IMR-90 (cell line): ENCODE measurements at regions not wholly inside any gene's neighbourhood (a gene's known extent, or its start where the extent isn't known, plus 50 kb on each side); places are given as distances from the start of the nearest gene placed in this dataset.

Experiments used
- BHLHE40 ChIP-seq: fragments of 150-350 bp; IDR thresholded peaks from 2 replicates; pipeline ENCODE4 v1.6.1; 2016; ENCODE audit warnings: mild to moderate bottlenecking, low read depth, low read length
- CEBPB ChIP-seq: IDR thresholded peaks from 2 replicates; pipeline ENCODE4 v1.6.1; 2012; ENCODE audit warnings: low read depth, low read length, improper control_type of control experiment
- CHD1 ChIP-seq: IDR thresholded peaks from 2 replicates; pipeline ENCODE4 v1.6.1; 2012; ENCODE audit warnings: low read depth, low read length, improper control_type of control experiment
- MAFK ChIP-seq: IDR thresholded peaks from 2 replicates; pipeline ENCODE4 v1.6.1; 2012; ENCODE audit warnings: low read depth, low read length, improper control_type of control experiment
- MAZ ChIP-seq: IDR thresholded peaks from 2 replicates; pipeline ENCODE4 v1.6.1; 2012; ENCODE audit warnings: low read depth, mild to moderate bottlenecking, low read length, improper control_type of control experiment, moderate library complexity, borderline replicate concordance
- POLR2A ChIP-seq: IDR thresholded peaks from 2 replicates; pipeline ENCODE4 v1.6.1; 2012; ENCODE audit warnings: mild to moderate bottlenecking, low read depth, low read length
- RAD21 ChIP-seq: IDR thresholded peaks from 2 replicates; pipeline ENCODE4 v1.6.1; 2012; ENCODE audit warnings: low read length, improper control_type of control experiment
- RCOR1 ChIP-seq: IDR thresholded peaks from 2 replicates; pipeline ENCODE4 v1.6.1; 2012; ENCODE audit warnings: mild to moderate bottlenecking, low read length, improper control_type of control experiment; ENCODE audit not compliant: insufficient replicate concordance
- SMC3 ChIP-seq: fragments of 150-350 bp; IDR thresholded peaks from 2 replicates; pipeline ENCODE4 v1.6.1; 2016; ENCODE audit warnings: low read depth, mild to moderate bottlenecking, antibody characterized with exemption, low read length, moderate library complexity
- TF ChIP-seq, protein P1 (sequence below): conservative IDR thresholded peaks from 2 replicates; pipeline ENCODE4 v1.5.1; 2012; ENCODE audit warnings: mild to moderate bottlenecking, low read depth, low read length, improper control_type of control experiment
- TF ChIP-seq, protein P2 (sequence below): fragments of 150-350 bp; IDR thresholded peaks from 2 replicates; pipeline ENCODE4 v1.6.1; 2016; ENCODE audit warnings: low read depth, mild to moderate bottlenecking, low read length, moderate library complexity, borderline replicate concordance
- TF ChIP-seq, protein P3 (sequence below): fragments of 150-350 bp; IDR thresholded peaks from 2 replicates; pipeline ENCODE4 v1.6.1; 2017; ENCODE audit warnings: mild to moderate bottlenecking, antibody characterized with exemption, low read length, low read depth

DNA sequence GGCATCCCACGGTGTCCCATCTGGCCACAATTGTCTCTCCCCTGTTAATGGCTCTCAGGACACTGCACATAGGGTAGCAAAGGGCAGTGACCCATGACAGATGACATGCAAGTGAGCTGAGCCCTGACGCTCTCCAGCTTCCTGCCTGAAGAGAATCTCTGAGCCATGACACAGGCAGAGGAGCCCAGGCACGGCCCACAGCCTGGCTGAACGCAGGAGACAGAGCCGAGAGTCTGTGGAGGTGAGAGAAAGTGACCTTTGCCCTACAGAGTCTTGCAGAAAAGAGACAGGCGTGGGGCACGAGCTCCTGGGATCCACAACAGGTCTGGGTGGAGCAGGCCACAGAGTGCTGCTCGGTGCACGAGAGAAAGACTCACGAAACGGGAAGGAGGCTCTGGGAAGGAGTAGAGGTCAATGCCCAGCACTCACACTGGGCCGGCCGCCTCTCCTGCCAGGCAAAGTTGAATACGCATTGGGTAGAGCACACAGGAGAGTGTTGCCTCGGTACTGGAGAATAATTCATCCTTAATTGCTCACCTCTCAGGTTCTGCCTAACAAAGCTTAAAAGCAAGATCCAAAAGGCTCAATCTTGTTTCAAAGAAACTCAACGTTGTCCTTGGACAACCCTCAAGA is 90.3 kb downstream of the MRPL36 start:
- TF ChIP-seq, protein P1, sequence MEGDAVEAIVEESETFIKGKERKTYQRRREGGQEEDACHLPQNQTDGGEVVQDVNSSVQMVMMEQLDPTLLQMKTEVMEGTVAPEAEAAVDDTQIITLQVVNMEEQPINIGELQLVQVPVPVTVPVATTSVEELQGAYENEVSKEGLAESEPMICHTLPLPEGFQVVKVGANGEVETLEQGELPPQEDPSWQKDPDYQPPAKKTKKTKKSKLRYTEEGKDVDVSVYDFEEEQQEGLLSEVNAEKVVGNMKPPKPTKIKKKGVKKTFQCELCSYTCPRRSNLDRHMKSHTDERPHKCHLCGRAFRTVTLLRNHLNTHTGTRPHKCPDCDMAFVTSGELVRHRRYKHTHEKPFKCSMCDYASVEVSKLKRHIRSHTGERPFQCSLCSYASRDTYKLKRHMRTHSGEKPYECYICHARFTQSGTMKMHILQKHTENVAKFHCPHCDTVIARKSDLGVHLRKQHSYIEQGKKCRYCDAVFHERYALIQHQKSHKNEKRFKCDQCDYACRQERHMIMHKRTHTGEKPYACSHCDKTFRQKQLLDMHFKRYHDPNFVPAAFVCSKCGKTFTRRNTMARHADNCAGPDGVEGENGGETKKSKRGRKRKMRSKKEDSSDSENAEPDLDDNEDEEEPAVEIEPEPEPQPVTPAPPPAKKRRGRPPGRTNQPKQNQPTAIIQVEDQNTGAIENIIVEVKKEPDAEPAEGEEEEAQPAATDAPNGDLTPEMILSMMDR = no peak
- TF ChIP-seq POLR2A (no peak), MAZ (no peak), CHD1 (no peak), RAD21 (no peak), CEBPB (no peak), BHLHE40 (no peak), MAFK (no peak), RCOR1 (no peak), SMC3 (no peak)
- TF ChIP-seq, protein P2, sequence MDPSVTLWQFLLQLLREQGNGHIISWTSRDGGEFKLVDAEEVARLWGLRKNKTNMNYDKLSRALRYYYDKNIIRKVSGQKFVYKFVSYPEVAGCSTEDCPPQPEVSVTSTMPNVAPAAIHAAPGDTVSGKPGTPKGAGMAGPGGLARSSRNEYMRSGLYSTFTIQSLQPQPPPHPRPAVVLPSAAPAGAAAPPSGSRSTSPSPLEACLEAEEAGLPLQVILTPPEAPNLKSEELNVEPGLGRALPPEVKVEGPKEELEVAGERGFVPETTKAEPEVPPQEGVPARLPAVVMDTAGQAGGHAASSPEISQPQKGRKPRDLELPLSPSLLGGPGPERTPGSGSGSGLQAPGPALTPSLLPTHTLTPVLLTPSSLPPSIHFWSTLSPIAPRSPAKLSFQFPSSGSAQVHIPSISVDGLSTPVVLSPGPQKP = no peak
- TF ChIP-seq, protein P3, sequence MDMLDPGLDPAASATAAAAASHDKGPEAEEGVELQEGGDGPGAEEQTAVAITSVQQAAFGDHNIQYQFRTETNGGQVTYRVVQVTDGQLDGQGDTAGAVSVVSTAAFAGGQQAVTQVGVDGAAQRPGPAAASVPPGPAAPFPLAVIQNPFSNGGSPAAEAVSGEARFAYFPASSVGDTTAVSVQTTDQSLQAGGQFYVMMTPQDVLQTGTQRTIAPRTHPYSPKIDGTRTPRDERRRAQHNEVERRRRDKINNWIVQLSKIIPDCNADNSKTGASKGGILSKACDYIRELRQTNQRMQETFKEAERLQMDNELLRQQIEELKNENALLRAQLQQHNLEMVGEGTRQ = no peak
